ENCODE measurements at regions not wholly inside any gene's neighbourhood (a gene's known extent, or its start where the extent isn't known, plus 50 kb on each side); places are given as distances from the start of the nearest gene placed in this dataset.
"Not testable (repeated sequence)": the region's sequence is repeated elsewhere in the genome, so short reads cannot be mapped to it uniquely, and the experiment has no call there.

GRCh38 chr11:98260983-98261382 lies 759.8 kb upstream of the CNTN5 start:
- DNase-seq = no peak

GRCh38 chr11:98277251-98277912 lies 743.4 kb upstream of the CNTN5 start:
- no peak for DNase-seq

- DNase-seq = no peak
These were observed 731.0 kb upstream of the CNTN5 start for GRCh38 chr11:98289617-98290263.

- DNase-seq = no peak
These were observed 724.5 kb upstream of the CNTN5 start for GRCh38 chr11:98296091-98296880.

GRCh38 chr11:98300719-98301118 lies 720.0 kb upstream of the CNTN5 start:
- no peak for DNase-seq

GRCh38 chr11:98307827-98308491 lies 712.8 kb upstream of the CNTN5 start:
- no peak for DNase-seq

- DNase-seq = not testable (repeated sequence)
These were observed 690.4 kb upstream of the CNTN5 start for GRCh38 chr11:98330306-98330705.

- DNase-seq = no peak
These were observed 662.2 kb upstream of the CNTN5 start for GRCh38 chr11:98358551-98358950.

GRCh38 chr11:98365190-98365589 lies 655.6 kb upstream of the CNTN5 start:
- no peak for DNase-seq

- DNase-seq = no peak
These were observed 654.8 kb upstream of the CNTN5 start for GRCh38 chr11:98365941-98366340.

- no peak for DNase-seq
These were observed 630.4 kb upstream of the CNTN5 start for GRCh38 chr11:98390391-98390790.

GRCh38 chr11:98394500-98394899 lies 626.2 kb upstream of the CNTN5 start:
- DNase-seq = not testable (repeated sequence)

- DNase-seq = no peak
These were observed 622.2 kb upstream of the CNTN5 start for GRCh38 chr11:98398508-98398907.

- DNase-seq = no peak
These were observed 611.7 kb upstream of the CNTN5 start for GRCh38 chr11:98409069-98409468.

- DNase-seq = no peak
These were observed 609.0 kb upstream of the CNTN5 start for GRCh38 chr11:98411777-98412176.

GRCh38 chr11:98417256-98417755 lies 603.4 kb upstream of the CNTN5 start:
- no peak for DNase-seq

GRCh38 chr11:98423933-98424332 lies 596.8 kb upstream of the CNTN5 start:
- DNase-seq = no peak

- DNase-seq = not testable (repeated sequence)
These were observed 596.0 kb upstream of the CNTN5 start for GRCh38 chr11:98424773-98425172.

GRCh38 chr11:98431463-98432359 lies 589.0 kb upstream of the CNTN5 start:
- DNase-seq = no peak

GRCh38 chr11:98434296-98434695 lies 586.5 kb upstream of the CNTN5 start:
- DNase-seq = no peak

GRCh38 chr11:98453378-98453777 lies 567.4 kb upstream of the CNTN5 start:
- DNase-seq = no peak

Data from CD4-positive, alpha-beta T cell treated with Interleukin-4 for 1 hour (primary cell).